HCT116 (cell line): ENCODE measurements at regions not wholly inside any gene's neighbourhood (a gene's known extent, or its start where the extent isn't known, plus 50 kb on each side); places are given as distances from the start of the nearest gene placed in this dataset.

Experiments used
- CTCF ChIP-seq, 3 experiments: fragments of 200-600 bp in 1 of 3; sonication (generic) in 1 of 3; IDR thresholded peaks in 2 of 3; conservative IDR thresholded peaks in 1 of 3; 2 replicates each; pipeline ENCODE4 v1.5.1; 2012 to 2017; ENCODE audit warnings: low read depth in 2 of 3, low read length in 2 of 3, antibody characterized with exemption in 1 of 3, borderline replicate concordance in 1 of 3, control low read depth in 1 of 3, mild to moderate bottlenecking in 1 of 3, mixed read lengths in 1 of 3, mixed run types in 1 of 3, moderate library complexity in 1 of 3; ENCODE audit not compliant: insufficient read depth in 1 of 3
- POLR2A ChIP-seq: IDR thresholded peaks from 2 replicates; pipeline ENCODE4 v1.7.0; 2011; ENCODE audit warnings: borderline replicate concordance; ENCODE audit not compliant: insufficient read depth, insufficient read length; ENCODE audit errors: extremely low read depth
- REST ChIP-seq: IDR thresholded peaks from 2 replicates; pipeline ENCODE4 v1.6.1; 2012; ENCODE audit warnings: low read depth
- TCF7L2 ChIP-seq: IDR thresholded peaks from 2 replicates; pipeline ENCODE4 v1.7.0; 2011; ENCODE audit warnings: borderline replicate concordance, inconsistent platforms; ENCODE audit not compliant: insufficient read depth, insufficient read length; ENCODE audit errors: extremely low read depth

DNA sequence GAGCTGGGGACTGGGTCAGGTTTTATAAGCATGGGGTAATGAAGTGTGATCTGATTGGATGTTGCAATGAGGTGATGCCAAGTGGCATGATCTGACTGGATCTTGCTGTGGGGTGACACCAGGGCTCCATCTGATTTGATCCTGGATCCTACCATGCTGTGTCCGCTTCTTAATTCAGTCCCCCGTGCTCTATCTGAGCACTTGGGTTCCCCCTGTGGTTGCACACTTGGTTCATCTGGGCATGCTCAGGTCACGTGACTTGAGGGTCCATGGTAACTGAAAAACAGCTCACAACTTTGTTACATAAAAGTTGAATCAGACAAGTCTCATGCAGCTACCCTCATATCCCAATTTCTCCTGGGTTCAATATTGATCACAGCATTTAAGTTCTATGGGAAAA lies 448.6 kb upstream of the NRP1 start:
- TF ChIP-seq POLR2A = no peak
- no peak for TF ChIP-seq CTCF (IDR thresholded peaks at IDR 0.05 in 2 of 3, conservative IDR thresholded peaks at IDR 0.05 in 1 of 3; ENCODE audit: borderline replicate concordance in 1 of 3, insufficient read depth in 1 of 3, low read depth in 2 of 3, low read length in 2 of 3)
- no peak for TF ChIP-seq REST
- no peak for TF ChIP-seq TCF7L2
